Spleen (tissue), 11 donors: ENCODE measurements at regions not wholly inside any gene's neighbourhood (a gene's known extent, or its start where the extent isn't known, plus 50 kb on each side); places are given as distances from the start of the nearest gene placed in this dataset.

Source experiments
- DNase-seq: peaks from one replicate; pipeline ENCODE4 v3.0.0-alpha.2; 2020
- H3K27ac ChIP-seq, 8 donors: fragments of 200-600 bp; sonication (generic) in 7 of 8; 1 replicate in 4 of 8; 2 replicates in 4 of 8; pipeline versions ENCODE4 v1.5.0 to v1.8.0; 2016 to 2021; ENCODE audit warnings: inconsistent platforms in 4 of 8, mild to moderate bottlenecking in 4 of 8, moderate library complexity in 1 of 8
- H3K27me3 ChIP-seq, 7 donors: fragments of 200-600 bp; sonication (generic) in 6 of 7; replicated peaks in 1 of 7; 1 replicate in 4 of 7; 2 replicates in 3 of 7; pipeline versions ENCODE4 v1.5.0 to v1.8.0; 2016 to 2021; ENCODE audit warnings: inconsistent platforms in 3 of 7, mild to moderate bottlenecking in 1 of 7
- H3K36me3 ChIP-seq, 6 donors: fragments of 200-600 bp; sonication (generic) in 5 of 6; 1 replicate in 4 of 6; 2 replicates in 2 of 6; pipeline versions ENCODE4 v1.5.0 to v1.8.0; 2016 to 2021; ENCODE audit warnings: inconsistent platforms in 2 of 6
- H3K4me1 ChIP-seq, 6 donors: fragments of 200-600 bp; sonication (generic) in 5 of 6; 1 replicate in 3 of 6; 2 replicates in 3 of 6; pipeline versions ENCODE4 v1.5.0 to v1.8.0; 2016 to 2021; ENCODE audit warnings: inconsistent platforms in 3 of 6
- H3K4me3 ChIP-seq, 8 donors: fragments of 200-600 bp; sonication (generic) in 7 of 8; 1 replicate in 4 of 8; 2 replicates in 4 of 8; pipeline versions ENCODE4 v1.5.0 to v1.8.0; 2016 to 2021; ENCODE audit warnings: inconsistent platforms in 4 of 8, mild to moderate bottlenecking in 4 of 8, moderate library complexity in 2 of 8
- H3K9me3 ChIP-seq, 8 donors: fragments of 200-600 bp; sonication (generic) in 7 of 8; 1 replicate in 4 of 8; 2 replicates in 4 of 8; pipeline versions ENCODE4 v1.5.0 to v1.8.0; 2016 to 2021; ENCODE audit warnings: inconsistent platforms in 4 of 8
- CTCF ChIP-seq, 11 experiments: fragments of 200-600 bp in 7 of 11; fragments of 450-650 bp in 4 of 11; sonication (generic) in 4 of 11; IDR thresholded peaks in 8 of 11; conservative IDR thresholded peaks in 3 of 11; 1 replicate in 7 of 11; 2 replicates in 4 of 11; pipeline versions ENCODE4 v1.4.0 to v1.8.0; 2016 to 2021; ENCODE audit warnings: antibody characterized with exemption in 11 of 11, inconsistent platforms in 4 of 11, mild to moderate bottlenecking in 1 of 11
- POLR2A ChIP-seq, 3 donors: fragments of 450-650 bp; IDR thresholded peaks; one replicate each; pipeline ENCODE4 v1.5.1; 2017; ENCODE audit warnings: antibody characterized with exemption in 3 of 3, mild to moderate bottlenecking in 1 of 3
- POLR2AphosphoS5 ChIP-seq, 3 donors: sonication (generic); formaldehyde crosslinking; IDR thresholded peaks; one replicate each; pipeline ENCODE4 v1.5.1; 2017; ENCODE audit warnings: antibody characterized with exemption in 3 of 3
- WGBS, 5 donors: extraction: QIAGEN DNeasy Blood & Tissue Kit in 3 of 5; methylation state at CpG; one replicate each; pipeline versions ENCODE4 v1.1.5 to v1.1.7; 2013 to 2018; 5-methylcytosine and 5-hydroxymethylcytosine counted together
- intact Hi-C: fragments of 100-400 bp; cut with DNase I; formaldehyde crosslinking; loops from one replicate; pipeline ENCODE4 v1.15.0; 2023; ENCODE audit warnings: low total_unique reads
- donor health status: healthy with polysubstance abuse.
- donor health status: DM: no; HTN: no; CAD: no; lungs with moderate emphysema.
- donor health status: DM: no; HTN: no; CAD: no.
- donor health status: Bipolar disorder and iron deficiency.
- donor health status: healthy.
- donor health status: DM: no; HTN: no; CAD: no.
- donor health status: DM: yes; HTN: yes; CAD: no.

DNA sequence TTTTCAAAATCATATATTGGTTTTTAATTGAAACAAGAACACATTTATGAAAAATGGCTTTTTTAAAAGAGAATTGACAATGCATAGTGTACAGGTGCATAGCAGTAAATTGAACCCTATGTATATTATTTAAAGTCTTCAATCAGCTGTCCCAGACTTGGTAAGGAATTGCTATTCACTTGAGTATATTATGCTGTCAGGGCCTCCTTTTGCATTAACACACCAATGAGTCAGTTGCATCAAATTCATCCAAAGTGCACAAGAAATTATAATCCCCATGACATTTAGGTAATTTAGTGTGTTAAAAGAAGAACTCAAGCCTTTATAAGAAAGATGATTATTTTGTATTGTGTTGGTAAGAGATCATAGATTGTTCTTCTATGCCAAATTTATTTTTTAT is 748.8 kb upstream of the RIOK2 start:
- Histone ChIP-seq H3K36me3 (no peaks in the 10 kb centered on the region), H3K9me3 (no peaks in the 10 kb centered on the region), H3K4me1 (no peaks in the 10 kb centered on the region), H3K27ac (no peak overlapping the region), H3K27me3 (no peaks in the 10 kb centered on the region), H3K4me3 (no peak overlapping the region)
- no peak for DNase-seq
- TF ChIP-seq CTCF (IDR thresholded peaks at IDR 0.05 in 8 of 11, conservative IDR thresholded peaks at IDR 0.05 in 3 of 11) = no peak
- no peak for TF ChIP-seq POLR2A (IDR thresholded peaks at IDR 0.05)
- intact Hi-C loops = no loop called here

DNA sequence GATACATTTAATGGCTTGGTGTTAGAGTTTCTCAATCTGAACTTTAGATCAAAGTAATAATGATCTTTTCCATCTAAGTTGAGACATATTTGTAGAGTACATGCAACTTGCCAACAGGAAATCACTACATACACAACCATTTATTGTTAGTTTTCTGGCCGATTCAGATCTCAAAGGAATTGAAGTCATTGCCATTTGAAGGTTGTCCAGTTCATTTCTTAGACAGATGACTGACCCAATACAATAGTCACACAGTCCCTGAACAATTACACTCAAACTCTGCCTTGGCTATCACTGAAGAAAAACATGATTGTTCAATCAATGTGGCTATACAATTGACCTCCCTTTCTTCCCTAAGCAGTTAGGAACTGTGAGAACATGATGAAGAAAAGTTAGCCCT is 753.2 kb upstream of the RIOK2 start:
- Histone ChIP-seq H3K4me3 (no peak overlapping the region), H3K27me3 (no peaks in the 10 kb centered on the region), H3K9me3 (peaks cover 0 to 17% (median 4%) of the 10 kb centered on the region in 8 donors), H3K36me3 (no peaks in the 10 kb centered on the region), H3K27ac (no peak overlapping the region), H3K4me1 (no peaks in the 10 kb centered on the region)
- WGBS, 5 donors = 46 to 71% (median 56%) methylated on average over 1 of the region's 1 CpG
- intact Hi-C loops = no loop called here
- DNase-seq = no peak
- TF ChIP-seq CTCF (IDR thresholded peaks at IDR 0.05 in 8 of 11, conservative IDR thresholded peaks at IDR 0.05 in 3 of 11) (no peak), POLR2A (IDR thresholded peaks at IDR 0.05) (no peak), POLR2AphosphoS5 (IDR thresholded peaks at IDR 0.05) (no peak)

GRCh38 chr5:97937846-97938245 is 754.8 kb upstream of the RIOK2 start:
- Histone ChIP-seq H3K27ac (no peak overlapping the region), H3K4me3 (no peak overlapping the region), H3K4me1 (no peaks in the 10 kb centered on the region), H3K36me3 (no peaks in the 10 kb centered on the region), H3K27me3 (no peaks in the 10 kb centered on the region), H3K9me3 (peaks cover 0 to 17% (median 4%) of the 10 kb centered on the region in 8 donors)
- WGBS, 5 donors = 58 to 89% (median 83%) methylated on average over 2 of the region's 2 CpGs
- DNase-seq = peak; percentile 35
- TF ChIP-seq POLR2AphosphoS5 (IDR thresholded peaks at IDR 0.05) (no peak), POLR2A (IDR thresholded peaks at IDR 0.05) (no peak), CTCF (IDR thresholded peaks at IDR 0.05 in 8 of 11, conservative IDR thresholded peaks at IDR 0.05 in 3 of 11) (no peak)
- intact Hi-C loops = no loop called here

- H3K4me3 ChIP-seq = no peak overlapping the region
- H3K9me3 ChIP-seq = peaks cover 0 to 16% (median 1%) of the 10 kb centered on the region in 8 donors
- H3K36me3 ChIP-seq = no peaks in the 10 kb centered on the region
- H3K27ac ChIP-seq = no peak overlapping the region
- DNase-seq = no peak
- no peak for TF ChIP-seq POLR2A (IDR thresholded peaks at IDR 0.05)
- TF ChIP-seq CTCF (IDR thresholded peaks at IDR 0.05 in 8 of 11, conservative IDR thresholded peaks at IDR 0.05 in 3 of 11) = no peak
- TF ChIP-seq POLR2AphosphoS5 (IDR thresholded peaks at IDR 0.05) = no peak
- H3K27me3 ChIP-seq = no peaks in the 10 kb centered on the region
- H3K4me1 ChIP-seq = no peaks in the 10 kb centered on the region
- intact Hi-C loops = no loop called here
Measured at GRCh38 chr5:97943036-97943435, 760.0 kb upstream of the RIOK2 start.
